ENCODE measurements at regions not wholly inside any gene's neighbourhood (a gene's known extent, or its start where the extent isn't known, plus 50 kb on each side); places are given as distances from the start of the nearest gene placed in this dataset.

- TF ChIP-seq, protein P1, sequence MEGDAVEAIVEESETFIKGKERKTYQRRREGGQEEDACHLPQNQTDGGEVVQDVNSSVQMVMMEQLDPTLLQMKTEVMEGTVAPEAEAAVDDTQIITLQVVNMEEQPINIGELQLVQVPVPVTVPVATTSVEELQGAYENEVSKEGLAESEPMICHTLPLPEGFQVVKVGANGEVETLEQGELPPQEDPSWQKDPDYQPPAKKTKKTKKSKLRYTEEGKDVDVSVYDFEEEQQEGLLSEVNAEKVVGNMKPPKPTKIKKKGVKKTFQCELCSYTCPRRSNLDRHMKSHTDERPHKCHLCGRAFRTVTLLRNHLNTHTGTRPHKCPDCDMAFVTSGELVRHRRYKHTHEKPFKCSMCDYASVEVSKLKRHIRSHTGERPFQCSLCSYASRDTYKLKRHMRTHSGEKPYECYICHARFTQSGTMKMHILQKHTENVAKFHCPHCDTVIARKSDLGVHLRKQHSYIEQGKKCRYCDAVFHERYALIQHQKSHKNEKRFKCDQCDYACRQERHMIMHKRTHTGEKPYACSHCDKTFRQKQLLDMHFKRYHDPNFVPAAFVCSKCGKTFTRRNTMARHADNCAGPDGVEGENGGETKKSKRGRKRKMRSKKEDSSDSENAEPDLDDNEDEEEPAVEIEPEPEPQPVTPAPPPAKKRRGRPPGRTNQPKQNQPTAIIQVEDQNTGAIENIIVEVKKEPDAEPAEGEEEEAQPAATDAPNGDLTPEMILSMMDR (IDR thresholded peaks at IDR 0.05): no peak
- no peak for TF ChIP-seq POLR2A (IDR thresholded peaks at IDR 0.05)
These were observed 312.2 kb downstream of the ALG10 start for GRCh38 chr12:34334538-34334937.

All from body of pancreas (tissue), 4 donors.